DMS114 treated with DMSO at 0.1 percent for 48 hours (cell line): ENCODE measurements at regions not wholly inside any gene's neighbourhood (a gene's known extent, or its start where the extent isn't known, plus 50 kb on each side); places are given as distances from the start of the nearest gene placed in this dataset.
"Not testable (repeated sequence)": the region's sequence is repeated elsewhere in the genome, so short reads cannot be mapped to it uniquely, and the experiment has no call there.

Source experiments
- DNase-seq: peaks from one replicate; lab custom pipeline; 2025; ENCODE audit not compliant: unreplicated experiment; lab: John Stamatoyannopoulos, UW

GRCh38 chr15:77897896-77898406, 179.6 kb downstream of the TBC1D2B start:
- DNase-seq, result no peak

- not testable (repeated sequence) for DNase-seq
These were observed 180.2 kb downstream of the TBC1D2B start for GRCh38 chr15:77897113-77897895.

GRCh38 chr15:77896147-77897112, 181.1 kb downstream of the TBC1D2B start:
- DNase-seq, result not testable (repeated sequence)

GRCh38 chr15:77895742-77896141, 181.8 kb downstream of the TBC1D2B start:
- DNase-seq, result no peak

- not testable (repeated sequence) for DNase-seq
These were observed 182.4 kb downstream of the TBC1D2B start for GRCh38 chr15:77895145-77895544.

DNA sequence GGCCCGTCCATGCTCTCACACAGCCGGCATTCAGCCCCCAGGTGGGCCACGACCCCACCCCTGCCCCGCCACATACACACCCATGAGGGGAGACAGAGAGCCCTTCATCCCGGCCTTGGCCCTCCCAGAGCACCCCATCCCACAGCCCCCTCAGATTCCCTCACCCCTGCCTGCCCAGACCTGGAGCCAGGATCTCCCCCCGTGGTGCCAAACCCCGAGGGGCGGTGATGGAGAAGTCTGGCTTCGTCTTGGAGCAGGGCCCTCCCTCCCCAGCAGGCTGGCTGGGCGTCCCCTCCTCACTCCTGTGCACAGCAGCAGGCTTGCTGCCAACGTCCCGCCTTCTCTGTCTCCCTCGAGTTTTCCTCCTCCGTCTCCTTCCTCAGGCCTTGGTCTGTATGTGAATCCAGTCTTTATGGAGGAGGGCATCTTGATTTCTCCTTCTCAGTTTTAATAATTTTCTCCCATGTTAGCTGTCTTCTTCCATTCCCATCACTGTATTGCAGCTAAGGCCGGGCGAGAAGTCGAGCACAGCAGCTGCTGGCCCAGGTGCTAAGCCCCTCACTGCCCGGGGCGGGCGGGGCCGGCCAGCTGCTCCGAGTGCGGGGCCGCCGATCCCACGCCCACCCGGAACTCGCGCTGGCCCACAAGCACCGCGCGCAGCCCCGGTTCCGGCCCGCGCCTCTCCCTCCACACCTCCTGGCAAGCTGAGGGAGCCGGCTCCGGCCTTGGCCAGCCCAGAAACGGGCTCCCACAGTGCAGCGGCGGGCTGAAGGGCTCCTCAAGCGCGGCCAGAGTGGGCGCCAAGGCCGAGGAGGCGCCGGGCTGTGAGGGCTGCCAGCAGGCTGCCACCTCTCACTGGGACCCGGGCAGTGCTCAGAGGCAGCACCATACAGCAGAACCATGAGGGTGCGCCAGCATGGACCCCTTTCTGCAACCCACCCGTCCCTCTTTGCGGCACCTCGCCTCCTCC, 183.6 kb downstream of the TBC1D2B start:
- DNase-seq, result not testable (repeated sequence)

DNA sequence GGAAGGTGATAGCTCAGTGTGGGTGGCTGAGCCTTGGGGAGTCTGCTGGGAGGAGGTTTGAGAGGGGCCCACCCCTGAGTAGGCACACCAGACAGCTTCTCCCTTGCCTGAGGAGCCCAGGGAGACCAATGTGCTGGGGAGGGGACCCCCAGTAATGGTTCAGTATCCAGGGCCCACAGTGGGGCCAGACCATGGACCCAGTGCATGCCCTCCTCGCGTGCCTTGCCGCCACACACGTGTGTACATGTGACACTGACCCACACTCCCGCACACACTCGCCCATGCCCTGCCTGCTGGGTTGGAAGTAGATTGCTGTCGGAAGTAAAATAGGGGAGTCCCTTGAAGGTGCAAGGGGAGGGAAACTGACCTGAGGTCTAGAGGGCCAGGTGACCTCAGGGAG, 184.3 kb downstream of the TBC1D2B start:
- not testable (repeated sequence) for DNase-seq

GRCh38 chr15:77892335-77892734, 185.2 kb downstream of the TBC1D2B start:
- no peak for DNase-seq

DNA sequence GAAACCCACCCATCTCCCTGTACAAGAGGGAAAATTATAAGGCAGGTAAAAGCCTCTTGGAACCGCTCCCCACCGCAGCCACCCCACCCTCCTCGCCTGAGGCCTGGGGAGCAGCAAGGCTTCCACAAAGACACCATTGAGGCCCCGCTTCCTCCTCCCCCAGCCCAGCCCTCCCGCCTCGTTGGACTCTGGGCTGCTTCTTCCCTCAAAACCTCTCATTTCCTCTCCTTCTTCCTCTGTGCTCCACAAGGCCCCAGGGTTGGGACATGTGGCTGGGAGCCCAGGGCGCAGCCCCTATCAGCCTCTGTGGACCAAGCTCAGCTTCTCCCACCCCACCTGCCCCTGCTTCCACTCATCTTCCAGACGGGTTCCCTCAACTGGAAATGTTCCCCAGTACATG, 185.6 kb downstream of the TBC1D2B start:
- DNase-seq, result not testable (repeated sequence)

DNA sequence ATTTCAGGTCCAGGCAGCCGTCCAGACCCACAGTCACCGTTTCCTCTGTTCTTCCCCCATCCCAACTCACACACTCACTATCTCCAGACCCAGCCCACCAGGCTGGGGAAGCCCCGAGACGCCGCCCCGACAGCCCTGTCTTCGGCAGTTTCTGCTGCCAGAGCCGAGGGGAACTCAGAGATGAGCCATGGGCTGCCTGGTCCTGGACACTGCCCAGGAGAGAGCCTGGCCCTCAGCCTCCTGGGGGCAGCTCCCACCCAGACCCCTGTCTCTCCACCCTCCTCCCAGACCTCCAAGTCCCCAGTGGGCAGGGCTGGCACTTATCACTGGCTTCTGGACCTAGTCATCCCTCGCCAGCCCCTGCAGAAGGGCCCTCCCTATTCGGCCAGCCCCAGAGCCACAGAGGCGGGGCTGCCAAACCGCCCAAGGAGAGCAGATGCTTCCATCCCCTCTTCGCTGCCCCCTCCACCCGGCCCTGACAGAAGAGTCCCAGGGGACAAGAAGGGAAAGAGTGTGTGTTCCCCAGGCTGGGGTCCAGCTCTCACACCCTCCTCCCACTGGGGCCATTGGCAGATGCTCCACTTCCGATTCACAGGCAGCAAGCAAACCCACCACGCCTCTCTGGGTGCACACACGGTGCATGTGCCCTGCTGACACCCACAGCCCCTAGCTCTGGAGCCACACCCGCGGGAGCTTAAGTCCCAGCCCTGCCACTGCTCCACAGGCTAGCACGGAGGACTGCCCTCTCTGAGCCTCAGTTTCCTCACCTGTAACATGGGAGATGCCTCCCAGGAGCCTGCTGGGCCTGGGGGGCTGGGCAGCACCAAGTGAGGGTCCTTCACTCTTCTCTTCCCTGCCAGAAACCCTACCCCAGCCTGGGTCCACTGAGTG, 186.4 kb downstream of the TBC1D2B start:
- DNase-seq, result not testable (repeated sequence)

DNA sequence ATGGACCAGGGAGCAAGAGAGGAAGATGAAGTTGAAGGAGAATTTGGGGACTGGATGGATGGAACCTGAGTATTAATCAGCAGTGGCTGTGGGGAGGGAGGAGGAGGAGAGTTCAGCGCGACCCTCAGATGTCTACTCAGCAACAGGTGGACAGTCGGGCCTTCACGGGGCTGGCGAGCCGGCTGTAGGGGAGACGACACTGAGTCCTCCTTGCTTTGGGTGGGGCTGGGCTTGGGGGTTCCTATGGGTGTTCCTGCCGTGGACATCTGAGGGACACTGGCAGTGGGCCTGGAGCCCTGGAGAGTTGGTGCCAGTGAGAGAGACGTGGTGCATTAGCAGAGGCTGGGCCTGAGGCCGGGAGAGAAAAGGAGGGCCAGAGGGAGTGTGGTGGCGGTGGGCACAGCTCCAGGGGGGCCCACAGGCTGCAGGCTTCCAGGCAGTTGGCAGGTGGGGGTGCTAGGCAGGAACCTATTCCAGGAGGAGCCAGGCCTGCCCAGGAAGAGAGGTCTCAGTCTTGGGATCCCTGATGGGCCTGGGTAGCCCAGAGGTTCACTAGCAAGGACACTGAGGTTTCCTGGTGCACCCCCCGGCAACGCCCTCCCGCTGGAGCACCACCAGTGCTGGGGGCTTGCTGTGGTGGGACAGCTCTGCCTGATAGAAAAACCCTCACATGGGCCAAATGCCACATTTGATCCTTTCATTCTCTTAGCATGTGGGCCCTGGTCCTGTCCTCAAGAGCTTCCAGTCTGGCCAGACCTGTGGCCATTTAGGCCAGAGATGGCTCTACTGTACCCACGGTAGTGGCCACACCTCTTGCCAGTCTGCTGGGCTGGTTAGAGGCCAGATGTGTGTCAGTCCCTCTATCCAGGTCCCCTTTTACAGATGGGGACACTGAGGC, 187.4 kb downstream of the TBC1D2B start:
- not testable (repeated sequence) for DNase-seq

- no peak for DNase-seq
These were observed 188.3 kb downstream of the TBC1D2B start for GRCh38 chr15:77889009-77889806.

- DNase-seq, result not testable (repeated sequence)
These were observed 189.7 kb downstream of the TBC1D2B start for GRCh38 chr15:77887563-77888429.

- no peak for DNase-seq
These were observed 190.6 kb downstream of the TBC1D2B start for GRCh38 chr15:77886805-77887448.

DNA sequence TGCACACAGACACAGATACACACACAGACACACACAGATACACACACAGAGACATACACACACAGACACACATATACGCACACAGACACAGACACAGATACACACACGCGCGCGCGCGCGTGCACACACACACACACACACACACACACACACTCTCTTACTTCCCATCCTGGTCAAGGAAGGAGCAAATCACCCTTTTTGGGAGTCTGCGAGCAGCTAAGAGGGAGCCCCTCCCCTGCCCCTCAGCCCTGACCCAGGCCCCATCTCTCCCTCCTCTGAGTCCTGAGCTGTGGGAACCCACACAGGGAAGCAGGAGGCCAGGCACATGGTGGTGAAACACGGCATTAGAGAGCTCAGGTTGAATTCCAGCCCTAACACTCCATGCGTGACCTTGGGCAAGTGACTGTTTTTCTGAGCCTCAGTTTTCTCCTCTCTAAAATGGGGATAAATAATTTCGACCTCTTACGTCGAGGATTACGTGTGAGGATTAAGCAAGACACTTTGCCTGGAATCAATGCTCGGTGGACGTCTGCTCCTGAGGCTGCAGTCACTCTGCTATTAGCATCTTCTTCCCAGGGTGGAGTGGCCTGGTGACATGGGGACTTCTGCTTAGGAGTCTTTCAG, 191.5 kb downstream of the TBC1D2B start:
- not testable (repeated sequence) for DNase-seq

GRCh38 chr15:77883012-77883411, 194.5 kb downstream of the TBC1D2B start:
- DNase-seq, result not testable (repeated sequence)
